Fibroblast of pulmonary artery (primary cell): ENCODE measurements at regions not wholly inside any gene's neighbourhood (a gene's known extent, or its start where the extent isn't known, plus 50 kb on each side); places are given as distances from the start of the nearest gene placed in this dataset.

Experiments
- DNase-seq: peaks from one replicate; pipeline ENCODE4 v3.0.0-alpha.2; 2010; ENCODE audit warnings: low read depth
- H3K4me3 ChIP-seq: replicated peaks from 2 replicates; pipeline ENCODE4 v1.5.1; 2011; ENCODE audit warnings: low read depth, mild to moderate bottlenecking, control low read depth, low read length, moderate library complexity
- CTCF ChIP-seq: IDR thresholded peaks from 2 replicates; pipeline ENCODE4 v1.5.1; 2011; ENCODE audit warnings: mild to moderate bottlenecking, control low read depth, low read length, inconsistent platforms; ENCODE audit errors: missing control alignments

- no peak for TF ChIP-seq CTCF
- no peak for DNase-seq
- no peak overlapping the region for H3K4me3 ChIP-seq
Observed at GRCh38 chr11:45483416-45483815, 182.0 kb downstream of the CHST1 start.

- no peak for TF ChIP-seq CTCF
- DNase-seq = no peak
- no peak overlapping the region for H3K4me3 ChIP-seq
Observed at GRCh38 chr11:45482331-45482730, 183.1 kb downstream of the CHST1 start.

GRCh38 chr11:45481026-45481425 is 184.4 kb downstream of the CHST1 start:
- TF ChIP-seq CTCF = no peak
- no peak overlapping the region for H3K4me3 ChIP-seq
- no peak for DNase-seq

GRCh38 chr11:45477588-45477987 is 187.8 kb downstream of the CHST1 start:
- no peak for TF ChIP-seq CTCF
- H3K4me3 ChIP-seq = no peak overlapping the region
- no peak for DNase-seq

GRCh38 chr11:45476126-45476525 is 189.3 kb downstream of the CHST1 start:
- no peak for TF ChIP-seq CTCF
- H3K4me3 ChIP-seq = no peak overlapping the region
- no peak for DNase-seq

GRCh38 chr11:45475173-45475572 is 189.0 kb upstream of the SYT13 start:
- no peak for DNase-seq
- TF ChIP-seq CTCF = no peak
- no peak overlapping the region for H3K4me3 ChIP-seq

- TF ChIP-seq CTCF = no peak
- no peak overlapping the region for H3K4me3 ChIP-seq
- no peak for DNase-seq
Observed at GRCh38 chr11:45473341-45473895, 187.3 kb upstream of the SYT13 start.
